IMR-90 (cell line): ENCODE measurements at regions not wholly inside any gene's neighbourhood (a gene's known extent, or its start where the extent isn't known, plus 50 kb on each side); places are given as distances from the start of the nearest gene placed in this dataset.

Experiments
- POLR2A ChIP-seq: IDR thresholded peaks from 2 replicates; pipeline ENCODE4 v1.6.1; 2012; ENCODE audit warnings: mild to moderate bottlenecking, low read depth, low read length
- RFX5 ChIP-seq: IDR thresholded peaks from 2 replicates; pipeline ENCODE4 v1.8.0; 2012; ENCODE audit warnings: low read depth, mild to moderate bottlenecking, low read length, moderate library complexity
- SMC3 ChIP-seq: fragments of 150-350 bp; IDR thresholded peaks from 2 replicates; pipeline ENCODE4 v1.6.1; 2016; ENCODE audit warnings: low read depth, mild to moderate bottlenecking, antibody characterized with exemption, low read length, moderate library complexity
- TF ChIP-seq, protein P1 (sequence below): conservative IDR thresholded peaks from 2 replicates; pipeline ENCODE4 v1.5.1; 2012; ENCODE audit warnings: mild to moderate bottlenecking, low read depth, low read length, improper control_type of control experiment

- TF ChIP-seq, protein P1, sequence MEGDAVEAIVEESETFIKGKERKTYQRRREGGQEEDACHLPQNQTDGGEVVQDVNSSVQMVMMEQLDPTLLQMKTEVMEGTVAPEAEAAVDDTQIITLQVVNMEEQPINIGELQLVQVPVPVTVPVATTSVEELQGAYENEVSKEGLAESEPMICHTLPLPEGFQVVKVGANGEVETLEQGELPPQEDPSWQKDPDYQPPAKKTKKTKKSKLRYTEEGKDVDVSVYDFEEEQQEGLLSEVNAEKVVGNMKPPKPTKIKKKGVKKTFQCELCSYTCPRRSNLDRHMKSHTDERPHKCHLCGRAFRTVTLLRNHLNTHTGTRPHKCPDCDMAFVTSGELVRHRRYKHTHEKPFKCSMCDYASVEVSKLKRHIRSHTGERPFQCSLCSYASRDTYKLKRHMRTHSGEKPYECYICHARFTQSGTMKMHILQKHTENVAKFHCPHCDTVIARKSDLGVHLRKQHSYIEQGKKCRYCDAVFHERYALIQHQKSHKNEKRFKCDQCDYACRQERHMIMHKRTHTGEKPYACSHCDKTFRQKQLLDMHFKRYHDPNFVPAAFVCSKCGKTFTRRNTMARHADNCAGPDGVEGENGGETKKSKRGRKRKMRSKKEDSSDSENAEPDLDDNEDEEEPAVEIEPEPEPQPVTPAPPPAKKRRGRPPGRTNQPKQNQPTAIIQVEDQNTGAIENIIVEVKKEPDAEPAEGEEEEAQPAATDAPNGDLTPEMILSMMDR = no peak
- TF ChIP-seq POLR2A (no peak), SMC3 (no peak), RFX5 (no peak)
Observed at GRCh38 chr1:29924017-29924431, 687.7 kb downstream of the PTPRU start.
